ENCODE measurements at regions not wholly inside any gene's neighbourhood (a gene's known extent, or its start where the extent isn't known, plus 50 kb on each side); places are given as distances from the start of the nearest gene placed in this dataset.
A peak's percentile ranks its signal among the peaks of the same experiment; 100 is the strongest.

GRCh38 chr19:30309905-30310601, 62.1 kb upstream of the ZNF536 start:
- in situ Hi-C loops (cut with MboI): no loop called here

More at GRCh38 chr19:30309905-30310601, 62.1 kb upstream of the ZNF536 start:
- ChIA-PET POLR2A (no interaction called here), CTCF (ENCODE audit: low intra/inter-chr PET ratio) (no interaction called here)
- H4K20me1 ChIP-seq (replicated peaks; ENCODE audit: control insufficient read depth, insufficient read depth, low read length): no peaks in the 10 kb centered on the region; the same call in 1 of the 2 replicates
- no peaks in the 10 kb centered on the region for H3K4me1 ChIP-seq (replicated peaks in 1 of 2; ENCODE audit: control insufficient read depth in 2 of 2, insufficient read depth in 2 of 2, low read length in 2 of 2)
- no peaks in the 10 kb centered on the region for H3K36me3 ChIP-seq (ENCODE audit: control insufficient read depth, insufficient read depth, low read length)
- DNase-seq (ENCODE audit: extremely low read depth in 1 of 4, low spot score in 3 of 4) (no peak), ATAC-seq (no peak), FAIRE-seq (no peak)
- H3K27ac ChIP-seq (ENCODE audit: extremely low read depth, low read depth, low read length): no peak overlapping the region
- no peaks in the 10 kb centered on the region for H3K79me2 ChIP-seq (ENCODE audit: control insufficient read depth, insufficient read depth, low read length)
- H2AFZ ChIP-seq (ENCODE audit: low read depth, low read length): no peak overlapping the region
- no peaks in the 10 kb centered on the region for H3K9me3 ChIP-seq (replicated peaks; ENCODE audit: control insufficient read depth, insufficient read depth, low read depth, low read length)
- WGBS (ENCODE audit: insufficient coverage, low coverage, missing lambda C conversion rate): 6% methylated on average over 11 of the region's 14 CpGs
- TF ChIP-seq SNAPC5 (CRISPR knock-in tag; IDR thresholded peaks at IDR 0.05) (no peak), ZFPM2 (CRISPR knock-in tag; IDR thresholded peaks at IDR 0.05) (no peak), PKNOX1 (IDR thresholded peaks at IDR 0.05) (peak; percentile 47), CHD2 (IDR thresholded peaks at IDR 0.05; ENCODE audit: low read depth, low read length) (no peak), USF1 (CRISPR knock-in tag; IDR thresholded peaks at IDR 0.05) (no peak), RBM17 (IDR thresholded peaks at IDR 0.05; ENCODE audit: borderline replicate concordance, low read depth, low read length) (no peak), ZNF740 (CRISPR knock-in tag; IDR thresholded peaks at IDR 0.05) (no peak), ZNF740 (tag; IDR thresholded peaks at IDR 0.05) (no peak), MED1 (CRISPR knock-in tag; IDR thresholded peaks at IDR 0.05; ENCODE audit: borderline replicate concordance) (no peak)
- no TSS peak for BruUV-seq (replicated peaks)
- intact Hi-C loops (cut with micrococcal nuclease): no loop called here
- H3K4me2 ChIP-seq (ENCODE audit: insufficient read depth, low read length): no peak overlapping the region
- peaks cover 3 to 7% of the 10 kb centered on the region in 2 experiments; a peak in 3 of 5 replicates for H3K27me3 ChIP-seq (ENCODE audit: control insufficient read depth in 2 of 2, insufficient read depth in 2 of 2, low read length in 2 of 2)
- H3K9me1 ChIP-seq (ENCODE audit: control insufficient read depth, insufficient read depth, low read length): no peaks in the 10 kb centered on the region
- no peak overlapping the region for H3K9ac ChIP-seq (ENCODE audit: insufficient read depth in 1 of 2, low read depth in 2 of 2, low read length in 2 of 2)
- H3K4me3 ChIP-seq: no peak overlapping the region

Measured in K562 (cell line).